HG03378 (cell line): ENCODE measurements at regions not wholly inside any gene's neighbourhood (a gene's known extent, or its start where the extent isn't known, plus 50 kb on each side); places are given as distances from the start of the nearest gene placed in this dataset.

Source experiments
- ATAC-seq: cut with Tn5 transposase; IDR thresholded peaks from one replicate; pipeline ENCODE4 v1.9.1; 2021; ENCODE audit warnings: mild to moderate bottlenecking, moderate library complexity; ENCODE audit not compliant: unreplicated experiment

DNA sequence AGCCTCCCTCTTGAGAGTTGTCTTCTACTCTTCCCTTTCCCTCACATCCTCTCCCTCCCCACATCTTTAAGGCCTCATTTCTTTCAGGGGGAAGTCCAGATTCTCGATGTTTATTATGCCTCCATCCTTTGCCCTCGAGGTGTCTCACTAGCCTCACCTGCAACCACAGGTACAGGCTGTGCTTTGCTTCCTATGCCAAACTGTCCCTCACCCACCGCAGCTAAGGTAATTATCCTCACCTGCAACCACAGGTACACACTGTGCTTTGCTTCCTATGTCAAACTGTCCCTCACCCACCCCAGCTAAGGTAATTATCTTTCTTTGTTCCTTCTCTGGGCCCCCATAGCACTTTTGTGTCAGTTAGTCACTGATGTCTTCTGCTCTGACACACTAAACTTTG is 328.1 kb upstream of the SNX7 start:
- no peak for ATAC-seq

DNA sequence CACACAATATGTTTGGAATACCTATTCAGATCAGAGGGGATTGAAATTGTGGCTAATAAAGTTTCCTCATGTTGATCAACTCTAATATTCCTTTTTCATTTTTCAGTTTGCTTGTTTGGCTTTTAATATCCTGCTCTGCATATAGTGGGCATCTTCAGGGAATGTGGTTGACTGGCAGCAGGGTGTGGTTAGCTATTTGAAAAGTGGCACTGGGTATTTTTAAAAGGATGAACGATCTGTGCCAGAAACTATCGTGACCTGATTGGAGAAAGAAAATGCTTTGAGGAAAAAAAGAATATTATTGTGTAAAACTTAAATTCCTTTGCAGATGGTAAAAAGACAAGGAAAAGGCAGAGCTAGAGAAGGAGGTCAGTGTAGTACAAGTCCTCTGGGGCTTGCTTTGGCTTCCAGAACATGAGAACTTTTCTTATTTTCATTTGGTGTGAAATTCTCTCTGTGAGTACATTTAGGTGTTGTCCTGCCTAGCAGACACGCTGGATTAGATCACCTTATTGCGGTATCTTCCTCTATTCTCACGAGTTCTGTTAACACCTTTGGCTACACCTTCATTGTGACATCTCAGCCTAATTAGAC is 329.7 kb upstream of the SNX7 start:
- no peak for ATAC-seq

DNA sequence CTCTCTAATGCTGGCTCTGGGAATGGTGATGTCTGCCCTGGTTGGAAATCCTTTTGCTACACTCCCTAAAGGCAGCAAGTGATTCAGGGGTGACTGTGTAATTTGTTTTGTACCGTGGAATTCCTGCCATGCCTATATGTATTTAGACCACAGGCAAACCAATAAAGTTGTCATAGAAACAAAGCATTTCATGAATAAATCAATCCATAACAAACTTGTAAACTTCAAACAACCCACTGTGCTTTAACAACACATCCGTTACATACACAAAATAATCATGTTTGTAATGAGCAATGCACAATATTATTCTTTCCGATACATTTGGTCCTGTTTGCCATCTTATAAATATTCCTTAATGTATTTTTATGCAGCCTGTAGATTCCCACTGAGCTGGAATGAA is 330.3 kb upstream of the SNX7 start:
- no peak for ATAC-seq

DNA sequence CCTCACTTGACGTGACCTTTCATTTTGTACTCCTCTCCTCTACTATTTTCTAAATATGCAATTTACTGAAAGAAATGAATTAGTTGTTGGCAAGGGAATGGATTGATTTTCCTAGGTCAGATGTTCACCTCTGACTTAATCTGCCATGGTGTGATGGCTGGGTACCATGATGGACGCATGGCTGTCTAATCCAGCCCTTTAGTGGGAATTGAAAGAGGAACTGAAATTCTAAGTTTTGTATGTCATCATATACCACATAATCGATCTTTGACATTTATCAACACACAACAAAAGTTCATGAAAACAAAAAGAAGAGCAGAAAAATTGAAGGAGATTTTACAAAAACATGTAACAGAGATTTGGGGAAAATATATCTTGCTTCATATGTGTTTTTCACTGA is 331.3 kb upstream of the SNX7 start:
- ATAC-seq, result no peak

DNA sequence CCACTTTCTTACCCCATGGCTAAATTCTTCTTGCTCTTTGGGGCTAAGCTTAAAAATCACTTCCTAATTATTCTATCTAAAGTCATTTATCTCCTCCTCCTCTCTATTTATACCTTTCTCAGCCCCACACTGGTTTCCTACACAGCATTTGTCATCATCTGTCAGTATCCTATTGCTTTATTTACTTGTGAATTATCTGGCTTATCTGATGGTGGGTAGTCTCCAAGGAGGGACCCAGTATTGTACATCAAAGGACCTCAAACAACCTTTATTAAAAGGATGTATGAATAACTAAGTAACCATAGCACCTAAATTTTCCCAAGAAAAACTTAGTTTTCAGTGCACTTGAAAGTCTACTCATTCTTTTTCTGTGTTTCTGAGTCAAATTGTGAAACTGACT is 332.7 kb upstream of the SNX7 start:
- ATAC-seq, result no peak

DNA sequence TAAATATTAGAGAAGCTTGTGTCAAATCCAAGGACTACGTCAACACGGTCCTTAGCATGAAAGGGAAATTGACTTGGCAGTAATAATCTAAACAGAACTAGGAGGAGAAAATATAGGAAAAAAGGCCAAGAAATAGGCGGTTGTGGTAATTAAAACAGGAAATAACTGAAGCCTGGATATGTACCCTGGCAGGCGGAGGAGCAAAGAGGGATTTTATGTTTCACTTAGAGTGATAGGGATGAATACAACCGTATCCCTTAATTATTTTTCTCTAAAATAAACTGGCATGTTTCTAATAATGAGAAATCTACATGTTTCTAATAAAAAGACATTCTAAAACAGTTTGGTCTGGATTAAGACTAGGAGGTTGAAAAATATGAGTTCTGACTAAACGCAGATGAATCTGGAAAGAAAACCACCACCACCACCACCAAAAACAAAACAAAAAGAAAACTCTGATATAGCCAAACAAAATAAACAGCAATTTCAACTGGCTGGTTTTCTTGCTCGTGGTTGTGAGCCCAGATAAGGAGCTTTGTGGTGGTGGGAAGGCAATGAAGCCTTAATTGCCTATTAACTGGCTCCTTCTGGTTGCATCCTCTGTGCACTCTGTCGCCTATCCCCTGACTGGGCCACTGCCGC is 334.2 kb upstream of the SNX7 start:
- ATAC-seq, result no peak

DNA sequence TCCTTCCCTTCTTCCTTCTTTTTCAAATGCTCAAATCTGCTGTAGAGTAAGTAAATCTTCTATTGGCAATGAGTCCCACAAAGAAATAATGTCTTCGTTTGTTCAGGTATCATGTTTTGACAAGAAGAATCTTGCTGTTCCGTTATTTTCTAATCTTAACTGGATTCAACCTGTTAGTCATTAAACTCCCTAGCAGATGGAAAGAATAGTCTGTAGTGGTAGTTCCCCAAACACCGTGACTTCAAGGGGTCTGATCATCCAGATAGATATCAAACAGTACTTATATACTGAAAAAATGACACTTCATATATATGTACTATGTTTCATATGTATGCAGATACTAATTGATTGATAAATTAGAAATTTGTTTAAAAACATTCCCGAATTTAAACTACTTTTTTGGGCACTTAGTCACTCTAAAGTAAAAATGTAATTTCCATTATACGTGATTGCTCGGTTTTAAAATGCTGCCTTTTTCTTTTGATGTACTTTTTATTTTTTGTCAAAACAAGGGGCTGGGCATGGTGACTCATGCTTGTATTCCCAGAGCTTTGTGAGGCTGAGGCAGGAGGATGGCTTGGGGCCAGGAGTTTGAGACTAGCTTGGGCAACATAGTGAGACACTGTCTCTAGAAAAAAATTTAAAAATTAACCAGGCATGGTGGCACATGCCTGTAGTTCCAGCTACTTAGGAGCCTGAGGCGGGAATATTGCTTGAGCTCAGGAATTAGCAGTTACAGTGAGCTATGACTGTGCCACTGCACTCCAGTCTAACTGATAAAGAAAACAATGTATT is 335.7 kb upstream of the SNX7 start:
- ATAC-seq, result no peak

DNA sequence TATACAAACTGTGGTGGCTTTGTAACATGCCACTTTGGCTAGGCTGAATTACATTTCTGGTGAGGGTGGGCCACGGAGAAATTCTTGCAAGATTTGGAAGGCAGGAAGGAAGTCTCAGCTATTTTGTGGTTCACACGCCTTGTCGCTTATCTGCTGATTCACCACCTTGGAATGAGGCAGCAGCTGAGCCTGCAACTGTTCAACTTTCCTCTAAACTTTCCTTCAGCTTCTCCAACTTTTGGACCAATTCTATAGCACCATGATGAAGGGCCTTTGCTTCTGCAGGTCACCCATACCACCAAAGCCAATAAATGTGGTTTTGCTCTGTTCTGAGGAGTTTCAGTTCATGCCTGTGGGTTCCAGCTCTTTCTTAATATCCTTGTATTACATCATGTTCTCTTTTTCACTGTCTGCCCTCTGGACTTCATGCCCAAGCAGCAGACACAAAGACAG is 337.6 kb upstream of the SNX7 start:
- ATAC-seq, result no peak

DNA sequence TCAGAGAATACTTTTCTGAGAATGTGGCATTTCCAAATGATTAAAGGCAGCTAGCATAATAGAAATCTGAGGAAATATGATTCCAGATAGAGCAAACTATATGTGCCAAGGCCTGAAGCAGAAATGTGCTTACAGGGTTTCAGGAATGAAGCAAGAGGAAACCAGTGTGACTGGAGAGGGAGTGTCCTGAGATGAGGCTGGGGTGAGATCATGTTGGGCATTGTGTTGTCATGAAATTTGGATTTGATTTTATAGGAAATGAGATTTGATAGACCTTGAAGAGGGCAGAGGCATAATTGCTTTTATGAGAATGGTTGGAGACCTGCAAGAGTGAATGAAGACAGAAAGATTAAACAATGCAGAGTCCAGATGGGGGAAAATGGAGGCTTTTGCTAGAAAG is 338.1 kb upstream of the SNX7 start:
- ATAC-seq, result no peak

DNA sequence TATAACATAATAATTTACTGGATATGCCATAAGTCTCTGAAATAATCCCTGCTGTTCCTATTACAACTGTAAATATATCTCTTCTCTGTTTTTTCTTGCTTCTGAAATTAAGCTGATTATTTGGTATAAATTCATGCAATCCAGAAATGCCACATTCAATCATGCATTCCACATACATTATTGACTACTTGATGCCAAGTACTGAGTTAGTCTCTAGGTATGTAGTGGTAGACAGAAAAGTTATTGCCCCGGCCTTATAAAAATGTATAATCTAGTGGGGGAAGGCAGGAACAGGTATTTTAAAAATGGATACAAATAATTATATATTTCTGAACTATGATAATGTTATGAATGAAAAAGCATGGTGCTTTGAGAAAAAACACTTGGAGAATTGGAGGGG is 338.6 kb upstream of the SNX7 start:
- ATAC-seq, result no peak

DNA sequence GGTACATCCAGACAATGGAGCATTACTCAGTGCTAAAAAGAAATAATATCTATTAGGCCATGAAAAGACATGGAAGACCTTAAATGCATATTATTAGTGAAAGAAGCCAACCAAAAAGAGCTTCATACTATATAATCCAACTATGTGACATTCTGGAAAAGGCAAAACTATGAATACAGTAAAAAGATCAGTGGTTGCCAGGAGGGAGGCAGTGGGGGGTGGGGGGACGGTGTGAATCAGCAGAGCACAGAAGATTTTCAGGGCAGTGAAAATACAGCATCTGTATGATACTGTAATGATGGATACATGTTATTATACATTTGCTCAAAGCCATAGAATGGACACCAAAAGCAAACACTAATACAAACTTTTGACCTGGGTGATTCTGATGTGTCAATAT is 339.4 kb upstream of the SNX7 start:
- no peak for ATAC-seq

DNA sequence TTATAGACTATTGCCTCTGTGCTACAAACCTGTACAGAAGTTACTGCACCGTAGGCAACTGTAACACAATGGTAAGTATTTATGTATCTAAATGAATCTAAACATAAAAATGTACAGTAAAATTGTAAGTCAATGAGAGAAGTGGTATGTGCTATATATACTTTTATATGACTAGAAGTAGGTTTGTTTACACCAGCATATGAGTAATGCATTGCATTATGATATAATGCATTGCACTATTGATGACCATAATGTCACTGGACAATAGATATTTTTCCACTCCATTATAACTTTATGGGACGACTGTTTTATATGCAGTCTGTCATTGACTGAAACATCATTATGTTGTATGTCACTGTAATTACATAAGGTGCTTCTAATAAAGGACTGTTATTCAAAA is 340.3 kb upstream of the SNX7 start:
- no peak for ATAC-seq

DNA sequence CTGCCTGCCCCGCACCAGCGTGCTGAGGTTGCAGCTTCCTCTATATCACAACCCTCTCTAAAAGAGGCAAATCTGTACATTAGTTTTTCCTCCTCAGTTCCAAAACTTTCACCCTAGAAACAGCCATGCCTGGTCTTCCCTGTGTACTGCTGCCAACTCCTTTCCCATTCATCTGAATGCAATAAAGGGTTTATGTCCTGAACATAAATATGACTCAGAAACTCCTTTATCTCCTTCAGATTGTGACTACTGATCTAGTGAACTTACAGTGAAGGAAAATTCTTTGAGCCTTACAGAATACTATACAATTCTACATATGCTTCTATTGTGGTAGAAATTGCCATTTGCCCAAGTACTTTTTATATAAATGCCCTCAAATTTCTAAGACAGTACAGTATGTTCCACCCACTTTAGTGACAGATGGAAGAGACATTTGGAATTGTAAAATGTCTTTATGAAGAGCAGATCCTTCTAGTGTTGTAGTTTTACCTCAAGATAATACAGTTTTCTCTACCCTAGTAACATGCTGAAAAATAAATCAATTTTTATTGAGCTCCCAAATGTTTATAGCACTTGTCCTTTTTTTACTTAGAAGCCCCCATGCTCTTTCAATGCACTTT is 345.1 kb upstream of the SNX7 start:
- ATAC-seq, result no peak

DNA sequence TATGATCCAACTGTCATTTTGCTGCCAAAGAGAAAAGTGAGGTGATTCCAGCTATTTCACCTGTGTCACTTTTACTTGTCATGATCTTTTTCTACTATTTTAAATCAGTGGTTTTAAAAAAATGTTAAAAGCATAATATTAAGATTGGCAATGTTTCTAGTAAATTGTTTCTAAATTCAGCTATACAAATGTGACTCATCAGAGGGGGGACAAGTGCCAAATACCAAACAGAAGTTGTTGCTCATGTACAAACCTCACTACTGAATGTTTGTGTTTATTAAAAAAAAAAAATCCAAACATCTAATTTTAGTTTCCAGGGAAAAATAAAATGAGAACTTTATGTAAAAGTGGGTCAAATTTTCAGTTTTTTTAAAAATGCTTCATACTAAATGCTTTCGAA is 346.2 kb upstream of the SNX7 start:
- ATAC-seq, result no peak

DNA sequence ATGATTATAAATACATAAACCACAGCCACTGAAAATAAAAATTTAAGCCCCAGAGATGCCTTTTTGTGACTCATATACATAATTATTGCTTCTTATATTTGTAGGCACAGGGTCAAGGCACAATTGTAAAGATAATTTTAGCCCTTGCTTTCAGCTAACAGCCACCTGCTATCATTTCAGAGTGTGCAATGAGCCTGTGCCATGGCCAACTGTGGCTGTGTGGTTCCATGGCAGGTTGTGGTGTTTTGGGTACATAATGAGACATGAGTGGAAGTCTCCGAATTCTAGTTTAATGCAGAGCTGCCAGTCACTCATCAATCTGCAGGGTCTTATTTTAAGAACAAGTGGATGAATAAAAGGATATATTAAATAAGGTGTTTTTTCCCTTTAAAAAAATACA is 346.9 kb upstream of the SNX7 start:
- ATAC-seq, result no peak

DNA sequence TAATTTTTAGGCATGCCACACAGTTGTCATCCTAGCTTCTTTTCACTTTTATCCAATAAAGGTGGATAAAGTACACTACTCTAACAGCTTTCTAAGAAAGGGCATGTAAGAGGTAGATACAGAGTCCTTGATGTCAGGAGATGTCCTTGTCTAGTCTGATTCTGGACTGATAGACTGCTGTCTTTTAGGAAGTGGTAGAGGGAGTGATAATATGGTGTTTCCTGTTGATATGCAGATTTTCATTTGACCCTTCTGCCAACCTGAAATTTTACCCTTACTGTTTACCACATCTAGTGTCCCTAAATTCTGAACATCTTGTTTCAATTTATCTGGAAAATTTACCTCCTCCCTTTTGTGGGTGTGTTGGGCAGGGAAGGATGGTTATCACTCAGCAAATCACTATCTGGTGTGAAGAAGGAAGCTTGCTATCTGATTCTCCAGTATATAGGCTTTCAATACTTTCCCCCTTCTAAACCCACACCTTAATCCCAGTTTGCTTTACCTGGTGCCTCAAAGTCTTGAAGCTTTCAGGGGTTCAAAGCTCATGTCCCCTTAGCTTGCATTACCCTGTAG is 354.9 kb upstream of the SNX7 start:
- ATAC-seq, result no peak

DNA sequence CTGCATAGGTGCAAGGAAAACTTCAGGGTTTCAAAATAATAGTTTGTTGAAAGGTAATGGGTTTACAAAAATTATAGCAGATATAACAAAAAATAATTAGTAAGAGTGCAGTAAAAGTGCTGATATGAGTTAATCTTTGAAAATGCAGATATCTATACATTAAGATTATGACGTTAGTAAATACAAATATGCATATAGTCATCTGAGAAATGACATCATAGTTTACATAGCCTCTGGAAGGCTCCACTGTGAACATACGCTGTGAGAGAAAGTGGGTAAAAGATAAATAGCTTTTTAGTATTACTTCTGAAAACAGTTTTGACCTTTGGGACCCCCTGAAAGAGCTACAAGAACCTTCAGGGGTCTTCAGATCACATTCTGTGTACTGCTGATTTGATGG is 356.2 kb upstream of the SNX7 start:
- no peak for ATAC-seq

DNA sequence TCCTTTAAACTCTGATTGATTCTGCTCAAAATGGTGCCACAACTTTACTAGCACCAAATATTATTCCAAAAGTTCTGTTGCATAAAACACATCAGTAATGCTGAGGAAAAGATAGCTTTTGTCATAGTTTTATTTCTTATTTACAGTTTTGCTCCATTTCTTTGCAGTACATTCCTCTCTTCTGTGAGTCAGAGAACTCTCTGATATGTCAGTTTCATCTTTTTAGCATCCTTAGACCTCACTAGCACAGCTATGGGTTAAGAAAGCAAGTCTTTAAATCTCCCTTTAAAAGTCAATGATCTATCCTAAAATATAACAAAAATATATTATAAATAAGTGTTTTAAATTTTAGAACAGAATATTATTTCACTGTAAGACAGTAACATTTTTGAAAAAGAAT is 356.6 kb upstream of the SNX7 start:
- no peak for ATAC-seq

DNA sequence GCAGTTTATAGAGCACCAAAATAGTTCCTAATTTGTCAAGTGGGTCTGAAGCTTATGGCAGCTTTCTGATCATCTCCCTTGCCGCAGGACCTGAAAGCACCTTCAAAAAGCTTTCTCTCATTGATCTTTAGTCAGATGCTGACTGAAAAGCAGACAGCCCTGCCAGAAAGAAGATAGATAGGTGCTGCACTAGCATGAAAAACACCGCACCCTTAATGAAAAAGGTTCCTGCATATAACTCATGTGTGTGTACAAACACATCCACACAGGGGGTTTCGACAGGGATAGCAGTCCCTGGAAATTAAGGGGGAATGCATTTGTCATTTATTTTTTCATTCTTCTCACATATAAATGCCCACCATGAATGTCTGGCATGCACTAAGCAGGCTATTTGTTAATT is 361.7 kb upstream of the SNX7 start:
- no peak for ATAC-seq

DNA sequence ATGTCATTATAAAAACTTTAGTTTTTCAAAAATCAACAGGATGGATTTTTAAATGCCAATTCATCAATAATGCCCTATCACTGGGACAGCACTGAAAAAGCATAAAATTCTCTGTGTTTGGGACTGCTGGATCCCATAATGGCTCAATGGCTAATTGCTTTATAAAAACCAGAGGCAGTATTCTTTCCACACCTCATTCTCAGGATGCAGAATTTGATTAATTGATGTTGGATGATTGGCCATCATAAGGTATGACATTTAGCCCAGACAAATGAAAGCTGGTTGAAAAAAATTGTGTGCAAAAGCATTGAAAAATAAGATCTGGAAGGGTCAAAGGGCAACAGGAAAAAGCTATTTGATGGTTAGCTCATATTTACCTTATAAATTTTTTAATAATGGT is 362.2 kb upstream of the SNX7 start:
- no peak for ATAC-seq

DNA sequence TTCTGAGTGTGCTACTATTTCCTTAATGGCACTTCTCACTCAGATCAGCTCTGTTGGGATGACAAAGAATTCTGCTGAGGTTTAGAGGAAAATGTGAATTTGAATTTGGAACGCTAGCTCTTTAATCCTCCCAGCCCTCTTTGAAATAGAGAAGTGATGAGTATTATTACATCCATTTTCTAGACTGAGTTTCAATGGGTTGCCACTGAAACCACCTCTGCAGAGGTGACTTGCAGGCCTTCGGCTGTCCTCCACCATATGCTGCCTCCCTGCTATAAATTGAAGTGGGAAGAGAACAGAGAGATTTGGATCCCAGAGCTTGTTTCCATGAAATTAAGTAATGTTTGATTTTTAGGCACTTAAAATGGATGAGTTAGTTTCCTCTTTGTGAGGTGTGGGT is 363.2 kb upstream of the SNX7 start:
- no peak for ATAC-seq

DNA sequence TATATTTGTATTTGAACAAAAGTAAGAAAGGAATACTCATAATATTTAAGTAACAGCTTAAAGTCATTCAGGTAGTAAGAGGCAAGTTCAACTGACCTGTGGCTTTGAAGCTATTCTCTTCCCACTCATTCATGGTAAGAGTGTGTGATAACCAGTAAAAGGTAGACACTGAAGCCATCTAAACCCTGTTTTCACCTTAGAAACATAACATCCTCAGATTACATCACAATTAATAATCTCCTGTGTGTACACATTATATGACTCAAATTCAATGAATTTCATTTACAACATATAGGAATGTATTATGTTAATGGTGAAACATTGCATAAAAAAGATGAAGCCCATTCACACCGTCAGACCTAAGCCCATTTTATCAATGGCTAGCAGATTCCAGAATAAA is 364.8 kb upstream of the SNX7 start:
- ATAC-seq, result no peak
